KMS-11 (cell line): ENCODE measurements at regions not wholly inside any gene's neighbourhood (a gene's known extent, or its start where the extent isn't known, plus 50 kb on each side); places are given as distances from the start of the nearest gene placed in this dataset.

ENCODE experiments used
- H2AFZ ChIP-seq: fragments of 200-600 bp; sonication (generic); 2 replicates; pipeline ENCODE4 v1.6.1; 2016; ENCODE audit warnings: antibody characterized with exemption, mixed run types, low read depth
- H3K27ac ChIP-seq: fragments of 200-600 bp; sonication (generic); 2 replicates; pipeline ENCODE4 v1.6.1; 2016; ENCODE audit warnings: mild to moderate bottlenecking, mixed run types
- H3K27me3 ChIP-seq: fragments of 200-600 bp; sonication (generic); 2 replicates; pipeline ENCODE4 v1.6.1; 2017; ENCODE audit warnings: mild to moderate bottlenecking, low read depth, mixed run types, moderate library complexity; ENCODE audit not compliant: insufficient read depth
- H3K36me3 ChIP-seq: fragments of 200-600 bp; sonication (generic); 2 replicates; pipeline ENCODE4 v1.6.1; 2017; ENCODE audit warnings: mild to moderate bottlenecking, mixed run types; ENCODE audit not compliant: insufficient read depth
- H3K4me1 ChIP-seq: fragments of 200-600 bp; sonication (generic); 2 replicates; pipeline ENCODE4 v1.6.1; 2016; ENCODE audit warnings: mild to moderate bottlenecking, low read depth, mixed run types; ENCODE audit not compliant: poor library complexity, severe bottlenecking
- H3K4me2 ChIP-seq: fragments of 200-600 bp; sonication (generic); 2 replicates; pipeline ENCODE4 v1.7.0; 2016; ENCODE audit warnings: mild to moderate bottlenecking, mixed run types
- H3K4me3 ChIP-seq: fragments of 200-600 bp; sonication (generic); IDR thresholded peaks from 2 replicates; pipeline ENCODE4 v1.6.1; 2017; ENCODE audit warnings: low read depth, low read length, mixed read lengths; ENCODE audit not compliant: insufficient read depth
- H3K79me2 ChIP-seq: fragments of 200-600 bp; sonication (generic); 2 replicates; pipeline ENCODE4 v1.6.1; 2016; ENCODE audit warnings: low read depth, mixed run types; ENCODE audit not compliant: insufficient read depth
- H3K9ac ChIP-seq: fragments of 200-600 bp; sonication (generic); 2 replicates; pipeline ENCODE4 v1.6.1; 2016; ENCODE audit warnings: mild to moderate bottlenecking, mixed run types
- H4K20me1 ChIP-seq: fragments of 200-600 bp; sonication (generic); 2 replicates; pipeline ENCODE4 v1.6.1; 2016; ENCODE audit warnings: mild to moderate bottlenecking, mixed run types; ENCODE audit not compliant: insufficient read depth
- CTCF ChIP-seq: fragments of 200-600 bp; sonication (generic); conservative IDR thresholded peaks from 2 replicates; pipeline ENCODE4 v1.6.1; 2017; ENCODE audit warnings: low read depth, mild to moderate bottlenecking, antibody characterized with exemption, low read length, moderate library complexity, mixed read lengths

- Histone ChIP-seq H3K4me2 (no peak overlapping the region), H3K79me2 (no peaks in the 10 kb centered on the region), H3K27ac (no peak overlapping the region), H3K4me3 (no peak overlapping the region), H4K20me1 (no peaks in the 10 kb centered on the region), H3K4me1 (no peaks in the 10 kb centered on the region), H2AFZ (no peak overlapping the region), H3K36me3 (no peaks in the 10 kb centered on the region), H3K27me3 (no peaks in the 10 kb centered on the region), H3K9ac (no peak overlapping the region)
- no peak for TF ChIP-seq CTCF
Measured at GRCh38 chr6:166813461-166813860, 142.9 kb downstream of the RNASET2 start.

- no peaks in the 10 kb centered on the region for H3K4me1 ChIP-seq
- H3K79me2 ChIP-seq = no peaks in the 10 kb centered on the region
- no peak overlapping the region for H3K27ac ChIP-seq
- H2AFZ ChIP-seq = no peak overlapping the region
- H3K4me2 ChIP-seq = no peak overlapping the region
- TF ChIP-seq CTCF = no peak
- no peaks in the 10 kb centered on the region for H4K20me1 ChIP-seq
- H3K9ac ChIP-seq = no peak overlapping the region
- no peaks in the 10 kb centered on the region for H3K27me3 ChIP-seq
- H3K36me3 ChIP-seq = no peaks in the 10 kb centered on the region
- no peak overlapping the region for H3K4me3 ChIP-seq
Measured at GRCh38 chr6:166810864-166811263, 145.5 kb downstream of the RNASET2 start.

- H4K20me1 ChIP-seq = no peaks in the 10 kb centered on the region
- H3K4me1 ChIP-seq = no peaks in the 10 kb centered on the region
- H3K4me3 ChIP-seq = no peak overlapping the region
- H3K27me3 ChIP-seq = no peaks in the 10 kb centered on the region
- TF ChIP-seq CTCF = no peak
- H3K27ac ChIP-seq = no peak overlapping the region
- no peak overlapping the region for H2AFZ ChIP-seq
- H3K36me3 ChIP-seq = no peaks in the 10 kb centered on the region
- H3K4me2 ChIP-seq = no peak overlapping the region
- no peak overlapping the region for H3K9ac ChIP-seq
- no peaks in the 10 kb centered on the region for H3K79me2 ChIP-seq
Measured at GRCh38 chr6:166809721-166810120, 146.6 kb downstream of the RNASET2 start.

- TF ChIP-seq CTCF = no peak
- H3K4me1 ChIP-seq = no peaks in the 10 kb centered on the region
- no peaks in the 10 kb centered on the region for H3K79me2 ChIP-seq
- H3K27ac ChIP-seq = no peak overlapping the region
- no peaks in the 10 kb centered on the region for H3K36me3 ChIP-seq
- no peak overlapping the region for H3K9ac ChIP-seq
- H3K4me3 ChIP-seq = no peak overlapping the region
- no peaks in the 10 kb centered on the region for H3K27me3 ChIP-seq
- H2AFZ ChIP-seq = no peak overlapping the region
- H3K4me2 ChIP-seq = no peak overlapping the region
- H4K20me1 ChIP-seq = no peaks in the 10 kb centered on the region
Measured at GRCh38 chr6:166806962-166807757, 149.2 kb downstream of the RNASET2 start.
